NB4 (cell line): ENCODE measurements at regions not wholly inside any gene's neighbourhood (a gene's known extent, or its start where the extent isn't known, plus 50 kb on each side); places are given as distances from the start of the nearest gene placed in this dataset.

Experiments
- MYC ChIP-seq: IDR thresholded peaks from 2 replicates; pipeline ENCODE4 v1.6.1; 2011; ENCODE audit warnings: low read depth, low read length
- POLR2A ChIP-seq: IDR thresholded peaks from 2 replicates; pipeline ENCODE4 v1.6.1; 2011; ENCODE audit warnings: mild to moderate bottlenecking; ENCODE audit not compliant: insufficient read length; ENCODE audit errors: extremely low read depth
- TF ChIP-seq, protein P1 (sequence below): IDR thresholded peaks from one replicate; pipeline ENCODE4 v1.5.1; 2012; ENCODE audit warnings: low read depth, low read length
- TF ChIP-seq, protein P2 (sequence below): IDR thresholded peaks from 2 replicates; pipeline ENCODE4 v1.6.1; 2011; ENCODE audit warnings: low read depth, low read length

- TF ChIP-seq, protein P1, sequence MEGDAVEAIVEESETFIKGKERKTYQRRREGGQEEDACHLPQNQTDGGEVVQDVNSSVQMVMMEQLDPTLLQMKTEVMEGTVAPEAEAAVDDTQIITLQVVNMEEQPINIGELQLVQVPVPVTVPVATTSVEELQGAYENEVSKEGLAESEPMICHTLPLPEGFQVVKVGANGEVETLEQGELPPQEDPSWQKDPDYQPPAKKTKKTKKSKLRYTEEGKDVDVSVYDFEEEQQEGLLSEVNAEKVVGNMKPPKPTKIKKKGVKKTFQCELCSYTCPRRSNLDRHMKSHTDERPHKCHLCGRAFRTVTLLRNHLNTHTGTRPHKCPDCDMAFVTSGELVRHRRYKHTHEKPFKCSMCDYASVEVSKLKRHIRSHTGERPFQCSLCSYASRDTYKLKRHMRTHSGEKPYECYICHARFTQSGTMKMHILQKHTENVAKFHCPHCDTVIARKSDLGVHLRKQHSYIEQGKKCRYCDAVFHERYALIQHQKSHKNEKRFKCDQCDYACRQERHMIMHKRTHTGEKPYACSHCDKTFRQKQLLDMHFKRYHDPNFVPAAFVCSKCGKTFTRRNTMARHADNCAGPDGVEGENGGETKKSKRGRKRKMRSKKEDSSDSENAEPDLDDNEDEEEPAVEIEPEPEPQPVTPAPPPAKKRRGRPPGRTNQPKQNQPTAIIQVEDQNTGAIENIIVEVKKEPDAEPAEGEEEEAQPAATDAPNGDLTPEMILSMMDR: no peak
- TF ChIP-seq POLR2A (no peak), MYC (no peak)
- TF ChIP-seq, protein P2, sequence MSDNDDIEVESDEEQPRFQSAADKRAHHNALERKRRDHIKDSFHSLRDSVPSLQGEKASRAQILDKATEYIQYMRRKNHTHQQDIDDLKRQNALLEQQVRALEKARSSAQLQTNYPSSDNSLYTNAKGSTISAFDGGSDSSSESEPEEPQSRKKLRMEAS: no peak
Measured at GRCh38 chr3:153369561-153370374, 207.7 kb downstream of the RAP2B start.
